ENCODE measurements at regions not wholly inside any gene's neighbourhood (a gene's known extent, or its start where the extent isn't known, plus 50 kb on each side); places are given as distances from the start of the nearest gene placed in this dataset.
"Not testable (repeated sequence)": the region's sequence is repeated elsewhere in the genome, so short reads cannot be mapped to it uniquely, and the experiment has no call there.

GRCh38 chr1:228842094-228842775 lies 107.0 kb downstream of the RHOU start:
- H3K4me1 Mint-ChIP-seq (ENCODE audit: low read depth), result no peaks in the 10 kb centered on the region
- no peaks in the 10 kb centered on the region for H3K36me3 Mint-ChIP-seq (ENCODE audit: low read depth)
- peaks cover 6% of the 10 kb centered on the region for H3K27me3 Mint-ChIP-seq (ENCODE audit: low read depth)
- intact Hi-C loops (cut with micrococcal nuclease), result no loop called here
- H3K27ac Mint-ChIP-seq, result no peak overlapping the region
- DNase-seq (ENCODE audit: low spot score), result no peak
- H3K9me3 Mint-ChIP-seq, result peaks cover 4% of the 10 kb centered on the region
- H3K4me3 Mint-ChIP-seq (ENCODE audit: low read depth), result no peak overlapping the region

- peaks cover 9% of the 10 kb centered on the region for H3K27me3 Mint-ChIP-seq (ENCODE audit: low read depth)
- H3K36me3 Mint-ChIP-seq (ENCODE audit: low read depth), result no peaks in the 10 kb centered on the region
- no peak for DNase-seq (ENCODE audit: low spot score)
- H3K9me3 Mint-ChIP-seq, result peaks cover 4% of the 10 kb centered on the region
- intact Hi-C loops (cut with micrococcal nuclease), result no loop called here
- H3K4me3 Mint-ChIP-seq (ENCODE audit: low read depth), result no peak overlapping the region
- H3K4me1 Mint-ChIP-seq (ENCODE audit: low read depth), result no peaks in the 10 kb centered on the region
- no peak overlapping the region for H3K27ac Mint-ChIP-seq
Measured at GRCh38 chr1:228845101-228845500, 109.8 kb downstream of the RHOU start.

- H3K27me3 Mint-ChIP-seq (ENCODE audit: low read depth), result peaks cover 11% of the 10 kb centered on the region
- no peaks in the 10 kb centered on the region for H3K4me1 Mint-ChIP-seq (ENCODE audit: low read depth)
- intact Hi-C loops (cut with micrococcal nuclease), result loop anchor here (1.0 kb wide), 1 partner anchor 110 kb away; no protein-coding TSS in a partner anchor
- no peak for DNase-seq (ENCODE audit: low spot score)
- H3K36me3 Mint-ChIP-seq (ENCODE audit: low read depth), result no peaks in the 10 kb centered on the region
- no peak overlapping the region for H3K4me3 Mint-ChIP-seq (ENCODE audit: low read depth)
- no peak overlapping the region for H3K27ac Mint-ChIP-seq
- H3K9me3 Mint-ChIP-seq, result peaks cover 4% of the 10 kb centered on the region
Measured at GRCh38 chr1:228846952-228847351, 111.7 kb downstream of the RHOU start.

DNA sequence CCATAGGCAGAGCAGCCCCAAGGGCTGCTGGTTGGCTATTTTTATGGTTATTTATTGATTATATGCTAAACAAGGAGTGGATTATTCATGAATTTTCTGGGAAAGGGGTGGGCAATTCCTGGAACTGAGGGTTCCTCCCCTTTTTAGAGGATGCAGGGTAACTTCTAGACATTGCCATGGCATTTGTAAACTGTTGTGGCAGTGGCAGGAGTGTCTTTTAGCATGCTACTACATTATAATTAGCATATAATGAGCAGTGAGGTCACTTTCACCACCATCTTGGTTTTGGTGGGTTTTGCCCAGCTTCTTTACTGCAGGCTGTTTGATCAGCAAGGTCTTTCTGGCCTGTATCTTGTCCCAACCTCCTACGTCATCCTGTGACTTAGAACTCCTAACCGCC lies 112.2 kb downstream of the RHOU start:
- H3K36me3 Mint-ChIP-seq (ENCODE audit: low read depth); H3K4me1 Mint-ChIP-seq (ENCODE audit: low read depth); DNase-seq (ENCODE audit: low spot score); H3K9me3 Mint-ChIP-seq; H3K27ac Mint-ChIP-seq; H3K4me3 Mint-ChIP-seq (ENCODE audit: low read depth): not testable (repeated sequence)
- intact Hi-C loops (cut with micrococcal nuclease), result loop anchor here (1.0 kb wide), 1 partner anchor 110 kb away; no protein-coding TSS in a partner anchor
- H3K27me3 Mint-ChIP-seq (ENCODE audit: low read depth), result peaks cover 13% of the 10 kb centered on the region

GRCh38 chr1:228848406-228848805 lies 113.1 kb downstream of the RHOU start:
- no peak for DNase-seq (ENCODE audit: low spot score)
- intact Hi-C loops (cut with micrococcal nuclease), result no loop called here
- Mint-ChIP-seq H3K9me3 (no peaks in the 10 kb centered on the region), H3K4me1 (ENCODE audit: low read depth) (no peaks in the 10 kb centered on the region), H3K4me3 (ENCODE audit: low read depth) (no peak overlapping the region), H3K27me3 (ENCODE audit: low read depth) (peaks cover 17% of the 10 kb centered on the region), H3K27ac (no peak overlapping the region), H3K36me3 (ENCODE audit: low read depth) (no peaks in the 10 kb centered on the region)

GRCh38 chr1:228849011-228849541 lies 113.8 kb downstream of the RHOU start:
- peaks cover 24% of the 10 kb centered on the region for H3K27me3 Mint-ChIP-seq (ENCODE audit: low read depth)
- H3K27ac Mint-ChIP-seq, result no peak overlapping the region
- intact Hi-C loops (cut with micrococcal nuclease), result no loop called here
- no peaks in the 10 kb centered on the region for H3K36me3 Mint-ChIP-seq (ENCODE audit: low read depth)
- no peak overlapping the region for H3K4me3 Mint-ChIP-seq (ENCODE audit: low read depth)
- no peaks in the 10 kb centered on the region for H3K9me3 Mint-ChIP-seq
- DNase-seq (ENCODE audit: low spot score), result no peak
- H3K4me1 Mint-ChIP-seq (ENCODE audit: low read depth), result no peaks in the 10 kb centered on the region

- DNase-seq (ENCODE audit: low spot score), result no peak
- Mint-ChIP-seq H3K4me3 (ENCODE audit: low read depth) (no peak overlapping the region), H3K4me1 (ENCODE audit: low read depth) (no peaks in the 10 kb centered on the region), H3K27ac (no peak overlapping the region), H3K27me3 (ENCODE audit: low read depth) (peaks cover 29% of the 10 kb centered on the region), H3K36me3 (ENCODE audit: low read depth) (no peaks in the 10 kb centered on the region), H3K9me3 (no peaks in the 10 kb centered on the region)
- intact Hi-C loops (cut with micrococcal nuclease), result no loop called here
Measured at GRCh38 chr1:228850141-228851100, 115.1 kb downstream of the RHOU start.

GRCh38 chr1:228851193-228851592 lies 115.9 kb downstream of the RHOU start:
- Mint-ChIP-seq H3K27me3 (ENCODE audit: low read depth) (peaks cover 37% of the 10 kb centered on the region), H3K36me3 (ENCODE audit: low read depth) (no peaks in the 10 kb centered on the region), H3K9me3 (no peaks in the 10 kb centered on the region), H3K4me1 (ENCODE audit: low read depth) (no peaks in the 10 kb centered on the region), H3K27ac (no peak overlapping the region), H3K4me3 (ENCODE audit: low read depth) (no peak overlapping the region)
- no peak for DNase-seq (ENCODE audit: low spot score)
- intact Hi-C loops (cut with micrococcal nuclease), result no loop called here

GRCh38 chr1:228851618-228852017 lies 116.3 kb downstream of the RHOU start:
- H3K27ac Mint-ChIP-seq, result no peak overlapping the region
- no peaks in the 10 kb centered on the region for H3K36me3 Mint-ChIP-seq (ENCODE audit: low read depth)
- intact Hi-C loops (cut with micrococcal nuclease), result no loop called here
- peaks cover 41% of the 10 kb centered on the region for H3K27me3 Mint-ChIP-seq (ENCODE audit: low read depth)
- no peak overlapping the region for H3K4me3 Mint-ChIP-seq (ENCODE audit: low read depth)
- no peaks in the 10 kb centered on the region for H3K9me3 Mint-ChIP-seq
- DNase-seq (ENCODE audit: low spot score), result no peak
- H3K4me1 Mint-ChIP-seq (ENCODE audit: low read depth), result no peaks in the 10 kb centered on the region

DNA sequence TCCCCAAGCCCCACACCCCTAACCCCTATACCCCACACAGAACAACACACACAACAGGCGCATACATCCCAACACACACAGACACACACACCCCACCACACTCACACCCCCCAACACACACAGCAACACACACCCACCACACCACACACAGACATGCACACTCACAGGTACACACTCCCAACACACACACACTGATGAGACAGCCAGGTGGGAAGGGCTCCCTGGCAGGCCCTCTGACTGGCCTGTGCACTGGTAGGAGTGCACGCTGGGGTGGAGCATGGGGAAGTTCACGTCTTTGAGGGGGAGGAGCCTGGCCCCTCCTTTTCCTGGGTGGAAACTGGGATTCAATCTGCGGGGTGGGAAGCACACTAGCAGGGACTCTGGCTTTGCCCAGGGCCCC lies 116.7 kb downstream of the RHOU start:
- intact Hi-C loops (cut with micrococcal nuclease), result no loop called here
- Mint-ChIP-seq H3K9me3 (no peaks in the 10 kb centered on the region), H3K36me3 (ENCODE audit: low read depth) (no peaks in the 10 kb centered on the region), H3K27ac (no peak overlapping the region), H3K4me3 (ENCODE audit: low read depth) (no peak overlapping the region), H3K4me1 (ENCODE audit: low read depth) (no peaks in the 10 kb centered on the region), H3K27me3 (ENCODE audit: low read depth) (peaks cover 45% of the 10 kb centered on the region)
- no peak for DNase-seq (ENCODE audit: low spot score)

GRCh38 chr1:228852511-228853088 lies 117.3 kb downstream of the RHOU start:
- no peaks in the 10 kb centered on the region for H3K9me3 Mint-ChIP-seq
- peaks cover 45% of the 10 kb centered on the region for H3K27me3 Mint-ChIP-seq (ENCODE audit: low read depth)
- H3K27ac Mint-ChIP-seq, result no peak overlapping the region
- intact Hi-C loops (cut with micrococcal nuclease), result no loop called here
- no peak overlapping the region for H3K4me3 Mint-ChIP-seq (ENCODE audit: low read depth)
- no peak for DNase-seq (ENCODE audit: low spot score)
- no peaks in the 10 kb centered on the region for H3K36me3 Mint-ChIP-seq (ENCODE audit: low read depth)
- H3K4me1 Mint-ChIP-seq (ENCODE audit: low read depth), result no peaks in the 10 kb centered on the region

DNA sequence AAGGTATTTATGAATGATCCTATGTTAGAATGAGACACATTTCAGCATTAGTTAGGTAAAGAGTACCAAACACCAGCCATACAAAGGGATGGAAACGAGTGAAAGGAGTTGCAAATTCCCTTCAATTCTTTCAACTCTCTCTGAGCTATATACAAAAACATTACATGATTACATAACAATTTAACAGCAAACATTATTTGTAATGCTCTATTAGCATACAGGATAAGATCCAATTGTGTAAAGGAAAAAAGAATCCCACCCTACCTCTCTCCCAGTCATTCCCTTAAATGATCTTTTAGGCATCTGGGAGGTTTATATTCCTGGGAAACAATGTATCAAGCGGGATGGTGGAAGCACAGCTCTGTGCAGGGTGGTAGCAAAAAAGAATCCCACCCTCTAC lies 117.9 kb downstream of the RHOU start:
- H3K4me3 Mint-ChIP-seq (ENCODE audit: low read depth), result no peak overlapping the region
- intact Hi-C loops (cut with micrococcal nuclease), result no loop called here
- H3K9me3 Mint-ChIP-seq, result no peaks in the 10 kb centered on the region

DNA sequence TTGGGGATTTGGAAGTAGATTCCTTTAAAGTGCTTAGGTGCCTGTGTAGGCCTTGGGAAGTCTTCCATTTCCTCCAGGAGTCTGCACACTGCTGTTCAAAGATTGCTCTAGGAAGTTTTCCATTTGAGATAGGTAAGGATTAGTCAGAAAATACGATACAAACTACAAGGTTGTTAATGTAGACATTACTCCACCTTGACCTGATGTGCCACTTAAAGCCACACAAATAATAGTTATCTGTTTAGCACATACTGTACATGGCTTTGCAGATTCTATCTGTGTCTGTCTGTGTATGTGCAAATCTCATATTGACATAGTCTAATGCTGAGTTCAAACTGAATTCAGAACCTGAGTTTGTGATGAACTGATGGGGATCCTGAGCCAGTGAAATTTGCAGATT lies 118.4 kb downstream of the RHOU start:
- Mint-ChIP-seq H3K36me3 (ENCODE audit: low read depth) (no peaks in the 10 kb centered on the region), H3K4me1 (ENCODE audit: low read depth) (no peaks in the 10 kb centered on the region), H3K27ac (no peak overlapping the region), H3K27me3 (ENCODE audit: low read depth) (peaks cover 49% of the 10 kb centered on the region), H3K4me3 (ENCODE audit: low read depth) (no peak overlapping the region), H3K9me3 (no peaks in the 10 kb centered on the region)
- intact Hi-C loops (cut with micrococcal nuclease), result no loop called here
- DNase-seq (ENCODE audit: low spot score), result no peak

More for the DNA sequence above, 117.9 kb downstream of the RHOU start:
- peaks cover 48% of the 10 kb centered on the region for H3K27me3 Mint-ChIP-seq (ENCODE audit: low read depth)
- H3K27ac Mint-ChIP-seq, result no peak overlapping the region
- H3K4me1 Mint-ChIP-seq (ENCODE audit: low read depth), result no peaks in the 10 kb centered on the region
- no peaks in the 10 kb centered on the region for H3K36me3 Mint-ChIP-seq (ENCODE audit: low read depth)
- DNase-seq (ENCODE audit: low spot score), result no peak
